Fibroblast of skin of scalp (primary cell): ENCODE measurements at regions not wholly inside any gene's neighbourhood (a gene's known extent, or its start where the extent isn't known, plus 50 kb on each side); places are given as distances from the start of the nearest gene placed in this dataset.

Experiments
- DNase-seq: peaks from one replicate; pipeline ENCODE4 v3.0.0-alpha.2; 2013

DNA sequence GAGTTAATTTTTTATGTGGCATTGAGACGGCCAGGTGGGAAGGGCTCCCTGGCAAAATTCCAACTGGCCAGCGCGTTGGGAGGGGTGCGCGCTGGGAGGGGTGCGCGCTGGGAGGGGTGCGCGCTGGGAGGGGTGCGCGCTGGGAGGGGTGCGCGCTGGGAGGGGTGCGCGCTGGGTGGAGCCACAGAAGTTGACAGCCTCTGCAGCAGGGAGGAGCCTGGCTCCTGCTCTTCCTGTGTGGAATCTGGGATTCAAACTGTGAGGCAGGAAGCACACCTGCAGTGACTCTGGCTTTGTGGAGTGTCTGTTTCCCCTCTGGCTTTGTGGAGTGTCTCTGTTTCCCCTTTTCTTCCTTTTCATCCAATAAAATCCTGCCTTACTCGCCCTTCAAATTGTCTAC is 147.9 kb upstream of the CBLN2 start:
- no peak for DNase-seq

DNA sequence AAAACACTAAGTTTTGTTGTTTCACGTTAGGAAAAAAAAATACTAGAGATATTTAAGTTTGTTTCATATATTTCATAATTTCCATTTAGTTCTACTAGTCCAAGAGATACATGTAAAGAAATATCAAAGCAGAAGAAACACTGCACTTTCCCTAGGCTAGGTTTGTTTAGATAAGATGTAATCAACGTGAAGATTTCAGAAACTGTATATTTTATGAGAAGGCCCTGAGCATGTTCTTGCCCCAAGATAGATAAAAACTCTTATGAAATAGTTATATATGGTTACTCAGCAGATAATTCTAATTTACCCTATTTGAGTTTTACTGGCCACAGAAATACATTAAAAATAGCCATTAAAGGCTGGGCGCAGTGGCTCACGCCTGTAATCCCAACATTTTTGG is 143.6 kb upstream of the CBLN2 start:
- no peak for DNase-seq

DNA sequence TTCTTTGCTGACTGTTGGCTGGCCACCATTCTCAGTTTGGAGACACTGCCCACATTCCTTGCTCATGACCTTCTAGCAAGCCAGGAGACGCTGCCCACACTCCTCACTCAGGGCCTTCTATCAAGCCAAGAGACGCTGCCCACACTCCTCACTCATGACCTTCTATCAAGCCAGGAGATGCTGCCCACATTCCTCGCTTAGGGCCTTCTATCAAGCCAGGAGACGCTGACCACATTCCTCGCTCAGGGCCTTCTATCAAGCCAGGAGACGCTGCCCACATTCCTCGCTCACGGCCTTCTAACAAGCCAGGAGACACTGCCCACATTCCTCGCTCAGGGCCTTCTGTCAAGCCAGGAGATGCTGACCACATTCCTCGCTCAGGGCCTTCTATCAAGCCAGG is 131.3 kb upstream of the CBLN2 start:
- DNase-seq = no peak

DNA sequence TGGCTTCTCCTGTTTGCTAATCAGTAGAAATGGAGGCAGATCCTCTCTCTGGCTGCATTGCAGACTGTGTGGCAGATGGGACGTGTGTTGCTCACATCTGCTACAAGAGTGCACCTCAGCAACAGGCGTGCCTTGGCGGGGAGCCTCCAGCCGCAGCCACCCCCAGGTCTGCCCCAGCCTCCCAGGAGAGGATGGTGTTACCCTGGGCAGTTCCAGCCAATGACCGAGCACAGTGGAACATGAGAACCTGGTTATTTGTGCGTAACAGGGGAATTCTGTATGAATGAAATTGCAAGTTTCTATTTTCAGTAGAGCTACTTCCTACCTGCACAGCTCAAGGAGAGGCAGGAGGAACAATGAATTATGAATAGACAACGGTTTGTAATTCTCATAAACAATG is 130.6 kb upstream of the CBLN2 start:
- DNase-seq = no peak

DNA sequence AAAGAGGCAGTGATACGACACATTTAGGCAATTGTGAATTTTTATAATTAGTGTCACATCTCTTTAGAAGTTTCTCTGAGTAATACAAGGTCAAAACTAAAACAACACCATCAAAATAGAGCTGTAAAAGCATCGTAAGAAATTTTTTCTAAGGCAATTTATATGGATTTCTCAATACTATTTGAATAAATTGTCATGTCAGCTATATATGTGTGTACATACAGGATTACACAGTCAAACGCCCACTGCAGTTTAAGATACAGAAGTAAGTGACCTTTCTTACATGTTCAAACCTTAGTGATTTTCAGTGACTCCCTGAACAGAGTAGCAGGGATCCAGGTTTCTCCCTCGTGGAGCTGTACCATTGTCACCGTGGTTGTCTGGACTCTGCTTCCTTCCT is 129.1 kb upstream of the CBLN2 start:
- DNase-seq = no peak

DNA sequence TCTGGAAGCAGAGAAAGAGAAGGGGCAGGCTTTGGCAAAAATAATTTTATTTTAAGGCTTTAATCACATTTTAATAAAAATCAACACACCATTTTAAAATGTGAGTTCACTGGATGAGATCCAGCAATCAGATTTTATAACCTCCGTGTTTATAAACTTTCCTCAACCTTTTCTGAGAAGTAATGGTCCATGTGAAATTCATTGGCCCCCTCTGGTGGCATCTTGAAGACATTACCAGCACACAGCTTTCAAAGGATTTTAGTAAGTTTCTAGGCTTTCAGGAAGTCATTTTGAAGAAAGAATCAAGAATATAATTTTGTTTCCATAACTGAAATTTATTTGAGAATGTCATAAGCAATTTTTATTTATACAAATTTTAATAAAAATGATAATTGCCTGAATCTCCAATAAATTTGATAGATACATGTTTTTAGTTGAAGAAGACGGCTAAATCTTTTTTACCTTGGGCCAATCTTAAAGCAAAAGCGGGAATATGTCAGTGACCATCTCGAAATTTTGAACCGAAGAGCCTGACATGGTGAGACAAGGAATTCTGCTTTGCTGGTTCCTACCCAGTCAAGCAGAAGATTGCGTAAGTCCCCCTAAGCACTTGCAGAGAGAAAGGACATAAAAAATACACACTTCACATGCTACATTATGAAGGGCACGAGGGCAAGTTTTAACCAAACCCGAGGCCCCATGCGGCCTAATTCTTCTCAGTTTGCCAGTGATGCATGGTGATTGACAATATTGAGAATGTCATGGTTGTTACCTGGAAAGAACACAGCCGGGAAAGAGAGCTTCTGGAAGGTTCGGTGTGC is 128.4 kb upstream of the CBLN2 start:
- DNase-seq = peak; percentile 22

DNA sequence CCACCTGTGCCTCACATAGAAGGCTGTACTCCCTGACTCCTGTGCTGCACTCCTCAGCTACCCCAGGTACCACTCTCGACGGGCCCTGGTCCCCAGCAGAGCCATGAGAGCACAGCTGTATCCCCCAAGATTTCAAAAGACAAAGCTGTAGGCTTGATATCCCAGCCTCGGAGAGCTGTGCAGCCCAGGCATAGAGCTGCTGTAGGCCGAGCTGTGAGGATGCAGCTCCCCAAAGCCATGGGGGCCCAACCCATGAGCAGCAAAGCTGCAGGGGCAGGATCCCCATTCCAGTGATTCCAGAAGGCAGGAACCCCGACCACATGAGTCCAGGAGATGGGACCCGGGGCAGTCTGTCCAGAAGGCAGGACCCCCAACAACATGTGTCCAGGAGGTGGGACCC is 123.8 kb upstream of the CBLN2 start:
- no peak for DNase-seq

DNA sequence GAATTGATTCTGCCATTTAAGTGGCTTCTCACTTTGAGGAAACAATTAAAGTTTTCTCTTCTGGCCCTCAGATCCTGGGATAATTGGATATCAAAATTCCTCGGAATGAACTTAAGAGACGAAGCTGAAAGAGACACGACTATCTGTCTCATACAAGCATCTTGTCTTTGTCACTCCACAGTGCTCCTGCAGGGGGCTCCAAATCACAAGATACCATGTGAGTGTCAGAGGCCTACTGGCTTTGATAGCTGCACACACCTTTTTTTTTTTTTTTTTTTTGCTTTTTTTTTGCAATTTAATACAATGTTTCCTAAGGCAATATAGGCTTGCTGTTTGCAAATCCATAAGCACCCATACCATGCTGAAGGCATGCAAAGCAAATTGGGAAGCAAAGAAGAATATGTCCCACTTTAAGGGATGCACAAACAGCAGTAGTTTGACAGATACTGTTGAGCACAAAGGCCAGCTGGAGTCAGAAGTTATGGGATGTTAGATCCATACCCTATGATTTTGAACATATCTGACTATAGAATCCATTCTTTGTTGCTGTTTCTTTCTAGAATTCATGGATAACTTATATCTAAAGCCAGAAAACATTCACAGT is 109.0 kb upstream of the CBLN2 start:
- DNase-seq = peak; percentile 2

DNA sequence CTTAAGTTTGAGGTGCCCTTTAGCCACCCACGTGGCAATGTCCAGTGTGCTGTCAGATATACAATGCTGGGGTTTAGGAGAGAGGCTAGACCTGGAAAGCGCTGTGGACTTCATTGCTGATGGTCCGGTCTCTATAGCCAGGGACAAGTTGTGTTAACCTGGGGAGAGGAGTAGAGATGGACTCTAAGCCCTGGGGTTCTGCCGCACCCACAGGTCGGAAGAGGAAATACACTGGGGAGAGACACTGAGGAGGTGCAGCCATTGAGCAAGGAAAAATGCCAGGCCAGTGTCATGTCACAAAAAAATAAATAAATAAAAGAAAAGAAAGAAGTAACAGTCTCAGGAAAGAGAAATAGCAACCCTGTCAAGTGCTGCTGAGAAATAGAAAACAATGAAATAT is 106.9 kb upstream of the CBLN2 start:
- DNase-seq = no peak

DNA sequence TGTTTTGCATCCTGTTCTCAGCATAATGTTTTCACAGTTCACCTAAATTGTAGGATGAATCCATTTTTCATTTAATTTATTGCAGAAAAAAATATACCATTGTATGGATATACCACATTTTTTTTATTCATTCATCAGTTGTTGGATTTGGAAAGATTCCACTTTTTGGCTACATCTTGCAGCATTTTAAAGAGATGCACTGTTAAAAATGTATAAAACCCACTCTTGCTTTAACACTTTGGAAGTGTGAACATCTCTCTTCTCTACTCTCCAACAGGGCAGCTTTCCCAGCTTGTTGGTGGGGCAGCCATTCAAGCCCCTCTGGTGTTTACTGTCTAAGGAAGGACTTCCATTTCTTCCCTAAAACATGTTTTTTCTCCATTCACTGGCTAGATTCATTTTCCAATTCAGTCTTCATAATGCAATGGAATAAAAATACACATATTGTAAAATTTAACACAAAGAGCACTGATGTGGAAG is 104.4 kb upstream of the CBLN2 start:
- DNase-seq = no peak

DNA sequence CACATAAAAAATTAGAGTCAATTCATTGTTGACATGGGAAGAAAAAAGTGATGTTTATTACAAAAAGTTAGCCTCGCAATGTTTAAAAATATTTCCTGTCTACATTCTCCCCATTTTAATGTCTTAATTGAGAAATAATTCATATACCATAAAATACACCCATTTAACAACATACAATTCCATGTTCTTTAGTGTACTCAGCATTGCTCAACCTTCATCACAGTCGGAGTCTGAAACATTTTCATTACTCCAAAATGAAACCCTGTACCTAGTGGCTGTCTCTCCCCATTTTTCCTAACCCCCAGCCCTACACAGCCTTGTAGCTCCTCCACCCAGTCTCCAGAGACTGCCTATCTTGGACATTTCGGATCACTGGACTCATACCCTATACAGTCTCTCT is 103.9 kb upstream of the CBLN2 start:
- DNase-seq = no peak

DNA sequence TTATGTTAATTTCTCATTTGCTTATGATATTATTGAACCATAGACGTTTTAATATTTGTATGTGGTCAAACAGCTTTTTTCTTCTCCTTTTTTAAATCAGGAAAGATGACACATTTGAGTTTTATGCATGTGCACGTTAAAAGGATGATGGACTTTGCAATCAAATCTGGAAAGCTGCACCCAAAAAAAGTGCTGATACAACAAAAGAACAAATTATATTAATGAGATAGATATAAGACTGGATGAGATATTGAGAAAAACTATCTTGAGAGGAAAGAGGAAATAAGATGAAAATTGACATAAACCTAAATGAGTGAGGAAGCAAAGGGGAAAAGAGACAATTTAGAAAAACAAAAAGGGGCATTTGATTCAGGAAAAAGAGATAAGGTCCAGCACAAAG is 96.4 kb upstream of the CBLN2 start:
- no peak for DNase-seq

DNA sequence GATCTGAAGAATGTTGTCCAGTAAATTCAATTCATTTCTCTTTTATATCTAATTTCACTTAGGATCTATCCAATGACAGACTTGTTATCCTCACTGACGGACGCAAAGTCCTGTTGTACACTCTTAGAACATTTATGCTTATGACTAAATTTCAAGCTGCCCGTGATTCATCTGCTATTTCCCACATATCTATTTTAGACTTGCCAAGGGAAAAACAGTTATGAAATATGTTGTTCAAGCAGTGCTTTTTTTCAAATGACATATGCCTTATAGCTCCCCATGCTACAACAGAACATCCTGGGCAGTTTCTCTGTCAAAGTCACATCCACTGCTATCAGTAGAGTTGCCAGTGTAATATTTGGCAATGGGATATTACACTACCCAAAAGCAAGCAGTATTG is 94.2 kb upstream of the CBLN2 start:
- DNase-seq = no peak

DNA sequence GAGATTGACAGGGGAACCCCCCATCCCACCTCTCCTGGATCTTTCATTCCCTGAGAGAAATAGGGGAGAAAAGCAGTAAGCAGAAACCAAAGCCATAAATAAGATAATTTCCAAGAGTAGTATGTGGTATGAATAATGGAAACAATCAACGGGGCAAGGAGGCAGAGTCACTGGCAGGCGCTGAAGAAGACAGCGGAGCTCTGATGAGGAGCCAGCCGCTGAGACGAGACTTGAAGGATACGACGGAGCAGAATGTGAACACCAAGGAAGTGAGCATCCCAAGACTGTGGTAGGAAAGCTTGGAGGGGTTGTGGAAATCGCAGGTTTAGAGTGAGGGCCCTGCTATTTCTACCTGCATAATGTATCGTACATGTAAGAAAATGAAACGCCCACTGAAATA is 93.6 kb upstream of the CBLN2 start:
- no peak for DNase-seq

DNA sequence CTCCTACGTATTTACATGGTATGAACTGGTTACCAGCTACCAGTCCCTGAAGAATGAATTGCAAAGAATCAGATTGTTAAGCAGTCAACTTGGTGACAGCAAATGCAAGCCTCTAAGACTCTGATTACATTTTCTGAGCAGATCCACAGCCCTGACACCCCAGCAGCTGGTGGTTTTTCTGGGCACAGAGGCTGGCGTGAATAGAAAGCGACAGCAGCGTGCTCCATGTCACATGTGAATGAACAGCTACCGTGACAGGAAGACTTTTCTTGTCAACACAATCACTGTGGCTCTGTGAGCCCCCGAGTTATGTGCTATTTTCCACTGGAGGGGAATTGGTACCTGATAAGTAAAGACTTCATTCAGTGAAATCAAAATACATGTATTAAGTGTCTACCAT is 93.2 kb upstream of the CBLN2 start:
- no peak for DNase-seq

DNA sequence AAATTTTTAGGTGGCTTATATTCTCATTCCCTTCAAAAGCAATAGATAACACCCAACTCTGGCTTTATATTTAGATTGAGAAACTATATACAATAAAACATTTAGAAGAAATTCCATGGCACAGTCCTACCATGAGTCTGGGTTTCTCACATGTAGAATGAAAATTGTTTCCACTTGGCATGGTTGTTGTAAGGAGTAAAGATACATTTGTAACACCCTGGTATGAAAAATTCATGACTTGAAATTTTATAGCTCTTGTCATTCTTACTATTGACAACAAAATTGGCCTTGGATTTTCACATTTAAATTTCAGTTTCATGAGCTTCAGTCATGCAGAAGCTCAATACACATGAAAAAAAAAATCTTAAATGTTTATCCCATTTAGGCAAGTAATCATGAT is 92.5 kb upstream of the CBLN2 start:
- DNase-seq = no peak

DNA sequence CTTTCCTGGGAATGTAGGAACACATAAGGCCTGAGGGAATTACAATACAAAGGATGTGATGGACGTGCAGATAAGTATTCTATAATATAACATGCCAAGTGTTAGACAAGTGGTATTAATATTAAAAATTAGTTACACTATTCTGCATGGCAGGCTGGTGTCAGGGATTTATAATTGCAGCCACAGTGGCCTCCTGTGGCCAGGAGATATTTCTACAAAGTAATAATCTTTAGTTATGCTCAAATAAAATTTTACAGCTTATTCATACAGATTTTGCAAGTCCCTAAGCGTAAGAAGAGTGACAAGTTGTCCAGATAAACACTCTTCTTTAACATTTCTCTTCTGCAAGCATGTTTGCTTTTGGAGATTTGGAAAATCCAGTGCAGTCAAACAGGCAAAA is 90.4 kb upstream of the CBLN2 start:
- no peak for DNase-seq

DNA sequence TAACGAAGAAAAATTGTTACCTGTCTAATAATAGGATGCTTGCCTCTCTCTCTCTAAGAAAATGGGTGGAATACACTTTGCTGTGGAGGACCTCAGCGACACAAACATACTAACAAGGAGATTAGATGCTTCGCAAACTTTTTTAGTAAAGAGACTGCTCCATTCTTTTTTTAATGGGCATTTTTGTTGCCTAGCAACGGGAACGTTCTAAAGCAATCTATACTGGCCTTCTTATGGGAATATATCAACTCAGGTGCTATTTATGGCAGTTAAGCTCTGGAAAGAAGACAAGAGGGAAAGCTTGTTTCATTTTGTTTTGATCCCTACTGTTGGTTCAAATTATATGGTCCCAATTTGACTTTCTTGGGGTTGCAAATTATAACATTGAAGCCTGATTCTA is 86.8 kb upstream of the CBLN2 start:
- DNase-seq = no peak

DNA sequence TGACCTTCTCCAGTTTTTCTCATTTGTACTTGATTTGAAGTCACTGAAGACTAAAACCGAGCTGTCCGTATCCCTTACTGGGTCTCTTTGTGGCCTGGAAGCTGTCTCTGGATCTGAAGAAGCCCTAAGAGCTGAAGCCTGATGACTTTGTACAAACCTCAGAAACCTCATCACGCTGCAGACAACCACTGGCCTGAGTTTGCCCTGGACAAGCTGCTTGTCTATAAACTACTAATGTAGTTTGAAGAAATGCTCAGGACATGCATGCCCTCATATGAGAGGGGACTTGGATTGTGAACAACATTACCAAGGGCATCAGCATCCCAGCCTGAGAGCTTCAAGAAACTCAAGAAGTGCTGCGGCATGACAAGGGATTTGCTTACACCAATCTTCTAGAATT is 79.3 kb upstream of the CBLN2 start:
- no peak for DNase-seq

DNA sequence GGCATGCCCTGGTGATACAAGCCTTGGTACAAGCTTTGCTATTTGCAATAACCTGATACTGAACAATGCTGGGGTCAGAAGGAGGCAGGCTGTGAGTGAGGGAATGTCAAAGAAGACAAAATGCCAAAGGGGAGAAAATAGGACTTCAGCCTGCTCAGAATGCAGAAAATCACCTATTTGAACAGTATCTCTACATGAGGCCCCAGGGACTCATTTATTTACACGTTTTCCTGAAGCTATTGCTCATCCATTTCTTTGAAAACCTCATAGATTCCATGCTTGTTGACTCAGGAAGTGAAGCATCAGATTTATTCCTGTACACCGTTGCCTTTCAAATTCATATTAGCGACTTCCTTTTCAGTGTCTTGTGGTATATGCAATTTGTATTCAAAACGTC is 69.4 kb upstream of the CBLN2 start:
- DNase-seq = no peak

DNA sequence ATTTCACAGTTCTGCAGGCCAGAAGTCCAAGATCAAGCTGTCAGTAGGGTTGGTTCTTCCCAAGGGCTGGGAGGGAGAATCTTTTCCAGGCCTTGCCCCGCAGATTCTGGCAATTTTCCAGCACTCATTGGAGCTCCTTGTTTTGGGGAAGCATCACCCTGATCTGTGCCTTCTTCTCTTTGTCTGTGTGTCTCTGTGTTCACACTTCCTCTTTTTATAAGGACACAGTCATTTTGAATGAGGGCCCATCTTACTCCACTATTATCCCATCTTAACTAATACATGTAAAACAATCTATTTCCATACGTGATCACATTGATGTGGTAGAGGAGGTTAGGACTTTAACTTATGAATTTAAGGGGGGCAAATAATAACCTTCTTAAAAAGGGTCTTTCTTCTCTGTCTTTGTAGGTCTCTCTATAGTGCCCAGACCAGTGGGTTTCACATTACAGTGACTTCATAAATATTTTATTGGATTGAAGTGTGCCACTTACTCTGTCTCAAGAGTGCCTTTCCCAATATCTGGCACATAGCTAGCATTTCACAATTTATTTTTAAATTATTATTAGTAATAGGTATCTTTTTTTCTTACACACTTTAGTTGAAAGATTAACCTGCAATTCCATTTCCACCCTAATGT is 68.9 kb upstream of the CBLN2 start:
- DNase-seq = no peak

DNA sequence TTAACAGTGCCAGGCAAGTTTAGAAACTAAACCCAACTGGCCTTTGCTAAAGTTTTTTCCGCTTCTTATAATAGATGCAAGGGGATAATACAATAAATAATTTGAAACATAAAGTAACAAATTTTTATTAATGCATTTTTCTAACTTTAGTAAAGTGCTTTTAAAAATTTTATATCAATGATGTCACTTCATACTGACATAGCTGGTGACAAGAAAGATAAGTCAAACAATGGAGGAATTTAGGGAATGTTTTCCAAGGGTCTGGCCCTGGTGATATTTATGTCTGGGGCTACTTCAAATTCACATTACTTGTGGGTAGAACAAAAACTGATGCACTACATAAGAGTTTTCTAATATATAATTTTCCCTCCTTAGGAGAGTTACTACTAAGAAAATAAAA is 61.2 kb upstream of the CBLN2 start:
- peak; percentile 8 for DNase-seq

DNA sequence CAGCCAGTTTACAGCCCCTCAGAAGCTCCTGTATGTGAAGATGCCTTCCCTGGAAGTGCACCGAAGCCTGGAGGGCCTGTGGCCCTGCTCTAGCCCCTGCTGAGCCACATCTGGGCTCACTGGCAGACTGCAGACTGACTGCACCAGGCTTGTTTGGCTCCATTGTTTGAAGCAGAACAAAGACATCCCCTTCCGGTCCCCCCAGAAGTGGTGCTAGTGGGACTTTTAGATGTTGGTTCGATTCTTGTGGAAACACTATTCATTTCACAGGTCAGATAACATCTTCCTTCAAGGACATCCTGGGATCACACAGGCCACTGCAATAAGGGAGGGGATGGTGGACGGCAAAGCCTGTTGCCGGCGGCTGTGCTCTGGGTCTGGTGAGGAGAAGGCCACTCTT is 57.8 kb upstream of the CBLN2 start:
- no peak for DNase-seq

DNA sequence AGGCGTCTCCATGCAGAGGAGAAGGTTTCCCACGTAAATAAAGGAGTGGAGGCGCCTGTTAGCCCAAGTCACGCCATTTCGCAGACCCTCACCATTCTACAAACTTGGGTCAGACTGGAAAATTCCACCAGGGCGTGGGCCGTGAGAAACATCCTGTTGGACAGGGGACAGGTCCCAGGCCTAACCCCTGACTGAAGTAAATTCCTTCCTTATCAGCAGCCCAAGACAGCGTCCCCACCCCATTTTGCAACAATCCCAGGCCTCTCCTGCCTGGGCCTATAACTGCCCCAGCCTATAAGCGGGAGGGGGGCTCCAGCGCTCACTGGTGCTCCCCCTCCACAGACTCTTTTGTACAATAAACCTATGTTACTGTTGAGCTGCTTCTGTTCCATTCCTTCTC is 57.3 kb upstream of the CBLN2 start:
- DNase-seq = no peak
